MM.1S (cell line): ENCODE measurements at regions not wholly inside any gene's neighbourhood (a gene's known extent, or its start where the extent isn't known, plus 50 kb on each side); places are given as distances from the start of the nearest gene placed in this dataset.

Experiments
- DNase-seq: peaks from one replicate; pipeline ENCODE4 v3.0.0-alpha.2; 2015
- H2AFZ ChIP-seq: fragments of 300-600 bp; sonication (generic); 2 replicates; pipeline ENCODE4 v1.6.0; 2016; ENCODE audit warnings: antibody characterized with exemption, low read length
- H3F3A ChIP-seq: fragments of 300-600 bp; sonication (generic); 2 replicates; pipeline ENCODE4 v1.6.1; 2016; ENCODE audit warnings: mild to moderate bottlenecking, antibody characterized with exemption, low read length, moderate library complexity, mixed read lengths; ENCODE audit not compliant: insufficient read depth
- H3K27ac ChIP-seq: fragments of 300-600 bp; sonication (generic); 2 replicates; pipeline ENCODE4 v1.5.1; 2016; ENCODE audit warnings: mild to moderate bottlenecking, low read length
- H3K27me3 ChIP-seq: fragments of 300-600 bp; sonication (generic); replicated peaks from 2 replicates; pipeline ENCODE4 v1.6.0; 2016; ENCODE audit warnings: low read length; ENCODE audit not compliant: insufficient read depth
- H3K36me3 ChIP-seq: fragments of 300-600 bp; sonication (generic); replicated peaks from 2 replicates; pipeline ENCODE4 v1.6.1; 2016; ENCODE audit warnings: mild to moderate bottlenecking, low read length, mixed read lengths; ENCODE audit not compliant: insufficient read depth
- H3K4me1 ChIP-seq: fragments of 300-600 bp; sonication (generic); 2 replicates; pipeline ENCODE4 v1.6.1; 2016; ENCODE audit warnings: low read length, mixed read lengths
- H3K4me2 ChIP-seq: fragments of 300-600 bp; sonication (generic); 2 replicates; pipeline ENCODE4 v1.6.0; 2016; ENCODE audit warnings: low read depth, low read length
- H3K4me3 ChIP-seq: fragments of 300-600 bp; sonication (generic); 2 replicates; pipeline ENCODE4 v1.5.1; 2016; ENCODE audit warnings: low read length, mixed read lengths
- H3K79me2 ChIP-seq: fragments of 300-600 bp; sonication (generic); 2 replicates; pipeline ENCODE4 v1.6.1; 2016; ENCODE audit warnings: mixed run types, low read length, mixed read lengths
- H3K9ac ChIP-seq: fragments of 300-600 bp; sonication (generic); 2 replicates; pipeline ENCODE4 v1.6.1; 2016; ENCODE audit warnings: low read length, mixed read lengths
- H3K9me2 ChIP-seq: fragments of 300-600 bp; sonication (generic); replicated peaks from 2 replicates; pipeline ENCODE4 v1.6.1; 2016; ENCODE audit warnings: mild to moderate bottlenecking, low read length, mixed read lengths; ENCODE audit not compliant: insufficient read depth
- H3K9me3 ChIP-seq: fragments of 300-600 bp; sonication (generic); replicated peaks from 2 replicates; pipeline ENCODE4 v1.6.1; 2016; ENCODE audit warnings: mild to moderate bottlenecking, low read length, mixed read lengths; ENCODE audit not compliant: insufficient read depth
- H4K20me1 ChIP-seq: fragments of 300-600 bp; sonication (generic); 2 replicates; pipeline ENCODE4 v1.6.1; 2016; ENCODE audit warnings: mild to moderate bottlenecking, low read length, moderate library complexity, mixed read lengths; ENCODE audit not compliant: insufficient read depth
- CTCF ChIP-seq: fragments of 300-600 bp; sonication (generic); IDR thresholded peaks from 2 replicates; pipeline ENCODE4 v1.5.1; 2016; ENCODE audit warnings: antibody characterized with exemption, low read length, mixed read lengths
- EZH2 ChIP-seq: fragments of 300-600 bp; sonication (generic); optimal IDR thresholded peaks from 2 replicates; pipeline ENCODE3; 2017; ENCODE audit warnings: low read depth, mild to moderate bottlenecking, antibody characterized with exemption, low read length, mixed read lengths
- EZH2phosphoT487 ChIP-seq: fragments of 300-600 bp; sonication (generic); IDR thresholded peaks from 2 replicates; pipeline ENCODE4 v1.6.1; 2018; ENCODE audit warnings: antibody characterized with exemption, low read length

GRCh38 chr12:125305231-125305630 is 240.0 kb downstream of the AACS start:
- TF ChIP-seq EZH2, result no peak
- TF ChIP-seq CTCF, result no peak
- TF ChIP-seq EZH2phosphoT487, result no peak
- Histone ChIP-seq H4K20me1 (no peaks in the 10 kb centered on the region), H3K27me3 (no peaks in the 10 kb centered on the region), H3K9me2 (no peaks in the 10 kb centered on the region), H3K4me1 (no peaks in the 10 kb centered on the region), H3K27ac (no peak overlapping the region), H3K79me2 (no peaks in the 10 kb centered on the region), H3K4me3 (no peak overlapping the region), H3K36me3 (no peaks in the 10 kb centered on the region), H3K9me3 (no peaks in the 10 kb centered on the region), H3K9ac (no peak overlapping the region), H3F3A (no peaks in the 10 kb centered on the region), H2AFZ (no peak overlapping the region), H3K4me2 (no peak overlapping the region)
- DNase-seq, result no peak

DNA sequence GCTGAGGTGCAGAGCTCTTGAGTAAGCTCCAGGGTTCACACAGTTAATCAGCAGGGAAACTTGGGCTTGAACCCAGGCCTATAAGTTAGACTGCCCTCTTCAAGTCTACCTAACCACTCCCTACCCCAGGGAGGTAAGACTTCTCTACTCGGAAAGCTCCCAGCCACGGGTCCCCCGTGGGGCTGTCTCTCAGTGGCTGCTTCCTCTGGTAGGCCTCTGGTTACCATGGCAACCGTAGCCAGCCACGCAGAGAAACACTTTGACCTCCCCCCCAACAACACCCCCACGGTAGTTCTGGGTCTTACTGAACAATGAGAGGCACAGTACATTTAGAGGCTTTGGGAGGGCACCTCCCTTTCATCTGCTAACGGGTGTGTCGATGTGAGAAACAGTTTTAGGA is 245.2 kb downstream of the AACS start:
- Histone ChIP-seq H3K27ac (no peak overlapping the region), H4K20me1 (no peaks in the 10 kb centered on the region), H3K4me3 (no peak overlapping the region), H3K9me3 (no peaks in the 10 kb centered on the region), H3K4me1 (no peaks in the 10 kb centered on the region), H3K36me3 (no peaks in the 10 kb centered on the region), H3F3A (no peaks in the 10 kb centered on the region), H3K79me2 (no peaks in the 10 kb centered on the region), H3K9me2 (no peaks in the 10 kb centered on the region), H3K4me2 (no peak overlapping the region), H2AFZ (no peak overlapping the region), H3K9ac (no peak overlapping the region), H3K27me3 (no peaks in the 10 kb centered on the region)
- no peak for DNase-seq
- no peak for TF ChIP-seq EZH2phosphoT487
- TF ChIP-seq CTCF, result no peak
- TF ChIP-seq EZH2, result no peak

DNA sequence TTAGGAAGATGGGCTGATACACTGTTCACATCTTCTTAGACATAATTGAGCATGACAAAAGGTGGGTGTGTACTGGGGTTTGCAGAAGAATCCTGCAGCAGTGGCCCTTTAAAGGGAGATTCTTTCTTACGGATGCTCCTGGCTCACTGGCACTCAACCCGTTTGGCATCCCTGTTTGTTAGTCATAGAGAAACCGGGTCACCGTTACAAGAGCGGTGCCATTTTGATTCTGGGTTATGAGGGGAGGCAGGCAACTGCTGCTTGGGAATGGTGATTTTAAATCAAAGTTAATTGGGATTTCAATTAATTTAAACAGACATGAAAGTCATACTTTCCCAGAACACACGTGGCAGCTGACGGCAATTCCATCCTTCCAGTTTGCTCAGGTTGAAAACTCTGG is 245.8 kb downstream of the AACS start:
- Histone ChIP-seq H3K4me1 (no peaks in the 10 kb centered on the region), H4K20me1 (no peaks in the 10 kb centered on the region), H3K9me3 (no peaks in the 10 kb centered on the region), H3K4me2 (no peak overlapping the region), H3K79me2 (no peaks in the 10 kb centered on the region), H3K27me3 (no peaks in the 10 kb centered on the region), H3K9me2 (no peaks in the 10 kb centered on the region), H3K9ac (no peak overlapping the region), H3K36me3 (no peaks in the 10 kb centered on the region), H2AFZ (no peak overlapping the region), H3K4me3 (no peak overlapping the region), H3K27ac (no peak overlapping the region), H3F3A (no peaks in the 10 kb centered on the region)
- DNase-seq, result no peak
- TF ChIP-seq EZH2, result no peak
- no peak for TF ChIP-seq CTCF
- TF ChIP-seq EZH2phosphoT487, result no peak
